DMS153 (cell line): ENCODE measurements at regions not wholly inside any gene's neighbourhood (a gene's known extent, or its start where the extent isn't known, plus 50 kb on each side); places are given as distances from the start of the nearest gene placed in this dataset.
"Not testable (repeated sequence)": the region's sequence is repeated elsewhere in the genome, so short reads cannot be mapped to it uniquely, and the experiment has no call there.

Source experiments
- DNase-seq: peaks from one replicate; lab custom pipeline; 2025; lab: John Stamatoyannopoulos, UW

GRCh38 chr4:174009686-174010451, 273.6 kb downstream of the FBXO8 start:
- DNase-seq: no peak

- no peak for DNase-seq
Observed at GRCh38 chr4:174005422-174005821, 278.0 kb downstream of the FBXO8 start.

GRCh38 chr4:173998471-173999144, 284.9 kb downstream of the FBXO8 start:
- no peak for DNase-seq

- not testable (repeated sequence) for DNase-seq
Observed at GRCh38 chr4:173995779-173996178, 287.7 kb downstream of the FBXO8 start.

- no peak for DNase-seq
Observed at GRCh38 chr4:173991814-173992213, 291.7 kb downstream of the FBXO8 start.

- no peak for DNase-seq
Observed at GRCh38 chr4:173991316-173991715, 292.2 kb downstream of the FBXO8 start.

GRCh38 chr4:173990869-173991210, 292.6 kb downstream of the FBXO8 start:
- no peak for DNase-seq

GRCh38 chr4:173990126-173990868, 293.2 kb downstream of the FBXO8 start:
- DNase-seq: no peak

GRCh38 chr4:173963523-173963922, 319.9 kb downstream of the FBXO8 start:
- not testable (repeated sequence) for DNase-seq

GRCh38 chr4:173960398-173960797, 323.1 kb downstream of the FBXO8 start:
- no peak for DNase-seq

GRCh38 chr4:173958445-173958844, 325.0 kb downstream of the FBXO8 start:
- no peak for DNase-seq

GRCh38 chr4:173943547-173943946, 339.9 kb downstream of the FBXO8 start:
- DNase-seq: no peak

- no peak for DNase-seq
Observed at GRCh38 chr4:173940146-173940545, 343.3 kb downstream of the FBXO8 start.

- no peak for DNase-seq
Observed at GRCh38 chr4:173937631-173938270, 345.7 kb downstream of the FBXO8 start.

GRCh38 chr4:173936861-173937260, 346.6 kb downstream of the FBXO8 start:
- no peak for DNase-seq

GRCh38 chr4:173935622-173936405, 347.7 kb downstream of the FBXO8 start:
- DNase-seq: no peak

GRCh38 chr4:173934933-173935620, 348.4 kb downstream of the FBXO8 start:
- no peak for DNase-seq

- DNase-seq: no peak
Observed at GRCh38 chr4:173934201-173934600, 349.3 kb downstream of the FBXO8 start.

- no peak for DNase-seq
Observed at GRCh38 chr4:173932701-173933100, 350.8 kb downstream of the FBXO8 start.

- DNase-seq: no peak
Observed at GRCh38 chr4:173930329-173930967, 353.0 kb downstream of the FBXO8 start.

GRCh38 chr4:173929921-173930320, 353.5 kb downstream of the FBXO8 start:
- no peak for DNase-seq
